ENCODE measurements at regions not wholly inside any gene's neighbourhood (a gene's known extent, or its start where the extent isn't known, plus 50 kb on each side); places are given as distances from the start of the nearest gene placed in this dataset.

DNA sequence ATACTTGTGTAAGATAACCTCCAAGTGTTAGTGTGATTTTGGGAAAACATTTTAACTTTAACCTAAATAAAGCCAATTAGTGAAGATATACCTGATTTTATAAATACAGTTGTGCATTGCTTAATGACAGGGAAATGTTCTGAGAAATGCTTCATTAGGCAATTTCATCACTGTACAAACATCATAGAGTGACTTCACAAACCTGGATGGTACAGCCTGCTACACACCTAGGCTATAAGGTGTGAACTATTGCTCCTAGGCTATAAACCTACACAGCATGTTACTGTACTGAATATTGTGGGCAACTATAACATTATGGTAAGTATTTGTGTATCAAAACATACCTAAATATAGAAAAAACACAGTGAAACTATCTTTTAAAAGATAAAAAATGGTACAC, 166.8 kb upstream of the TARS1 start:
- no peak for DNase-seq
- TF ChIP-seq, protein P1, sequence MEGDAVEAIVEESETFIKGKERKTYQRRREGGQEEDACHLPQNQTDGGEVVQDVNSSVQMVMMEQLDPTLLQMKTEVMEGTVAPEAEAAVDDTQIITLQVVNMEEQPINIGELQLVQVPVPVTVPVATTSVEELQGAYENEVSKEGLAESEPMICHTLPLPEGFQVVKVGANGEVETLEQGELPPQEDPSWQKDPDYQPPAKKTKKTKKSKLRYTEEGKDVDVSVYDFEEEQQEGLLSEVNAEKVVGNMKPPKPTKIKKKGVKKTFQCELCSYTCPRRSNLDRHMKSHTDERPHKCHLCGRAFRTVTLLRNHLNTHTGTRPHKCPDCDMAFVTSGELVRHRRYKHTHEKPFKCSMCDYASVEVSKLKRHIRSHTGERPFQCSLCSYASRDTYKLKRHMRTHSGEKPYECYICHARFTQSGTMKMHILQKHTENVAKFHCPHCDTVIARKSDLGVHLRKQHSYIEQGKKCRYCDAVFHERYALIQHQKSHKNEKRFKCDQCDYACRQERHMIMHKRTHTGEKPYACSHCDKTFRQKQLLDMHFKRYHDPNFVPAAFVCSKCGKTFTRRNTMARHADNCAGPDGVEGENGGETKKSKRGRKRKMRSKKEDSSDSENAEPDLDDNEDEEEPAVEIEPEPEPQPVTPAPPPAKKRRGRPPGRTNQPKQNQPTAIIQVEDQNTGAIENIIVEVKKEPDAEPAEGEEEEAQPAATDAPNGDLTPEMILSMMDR (IDR thresholded peaks at IDR 0.05), result no peak
- TF ChIP-seq POLR2A (IDR thresholded peaks at IDR 0.05), result no peak
- TF ChIP-seq EP300 (IDR thresholded peaks at IDR 0.05), result no peak
- no peaks in the 10 kb centered on the region for H3K9me3 ChIP-seq
- H3K27me3 ChIP-seq, result no peaks in the 10 kb centered on the region
- intact Hi-C loops (cut with DNase I), result no loop called here
- no peak overlapping the region for H3K27ac ChIP-seq
- H3K4me1 ChIP-seq (ENCODE audit: insufficient read depth), result peaks cover 6% of the 10 kb centered on the region
- H3K4me3 ChIP-seq, result no peak overlapping the region
- H3K36me3 ChIP-seq, result no peaks in the 10 kb centered on the region

DNA sequence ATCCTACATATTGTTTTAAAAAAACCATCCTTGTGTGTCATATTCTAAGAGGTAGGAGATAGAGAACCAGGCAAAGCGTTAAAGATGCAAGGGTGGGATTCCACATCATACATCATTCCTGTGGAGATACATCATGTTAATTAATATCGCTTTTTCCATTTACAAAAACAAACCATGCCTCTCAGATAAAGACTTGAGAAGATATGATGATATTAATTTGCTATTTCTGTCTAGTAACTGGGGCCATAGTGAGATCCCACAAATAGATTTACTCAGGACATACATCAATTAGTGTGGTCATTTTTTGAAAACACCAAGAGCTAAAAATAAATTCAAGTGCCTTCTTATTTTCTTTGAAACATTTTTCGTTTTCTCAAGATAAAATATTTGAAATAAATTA, 165.4 kb upstream of the TARS1 start:
- Histone ChIP-seq H3K27ac (no peak overlapping the region), H3K9me3 (no peaks in the 10 kb centered on the region), H3K27me3 (no peaks in the 10 kb centered on the region), H3K4me3 (no peak overlapping the region), H3K36me3 (no peaks in the 10 kb centered on the region), H3K4me1 (ENCODE audit: insufficient read depth) (peaks cover 6% of the 10 kb centered on the region)
- TF ChIP-seq, protein P1 (IDR thresholded peaks at IDR 0.05), result no peak
- TF ChIP-seq EP300 (IDR thresholded peaks at IDR 0.05) (no peak), POLR2A (IDR thresholded peaks at IDR 0.05) (no peak)
- intact Hi-C loops (cut with DNase I), result no loop called here
- no peak for DNase-seq
- WGBS, 3 donors, result 61 to 75% (median 61%) methylated on average over 3 of the region's 3 CpGs

DNA sequence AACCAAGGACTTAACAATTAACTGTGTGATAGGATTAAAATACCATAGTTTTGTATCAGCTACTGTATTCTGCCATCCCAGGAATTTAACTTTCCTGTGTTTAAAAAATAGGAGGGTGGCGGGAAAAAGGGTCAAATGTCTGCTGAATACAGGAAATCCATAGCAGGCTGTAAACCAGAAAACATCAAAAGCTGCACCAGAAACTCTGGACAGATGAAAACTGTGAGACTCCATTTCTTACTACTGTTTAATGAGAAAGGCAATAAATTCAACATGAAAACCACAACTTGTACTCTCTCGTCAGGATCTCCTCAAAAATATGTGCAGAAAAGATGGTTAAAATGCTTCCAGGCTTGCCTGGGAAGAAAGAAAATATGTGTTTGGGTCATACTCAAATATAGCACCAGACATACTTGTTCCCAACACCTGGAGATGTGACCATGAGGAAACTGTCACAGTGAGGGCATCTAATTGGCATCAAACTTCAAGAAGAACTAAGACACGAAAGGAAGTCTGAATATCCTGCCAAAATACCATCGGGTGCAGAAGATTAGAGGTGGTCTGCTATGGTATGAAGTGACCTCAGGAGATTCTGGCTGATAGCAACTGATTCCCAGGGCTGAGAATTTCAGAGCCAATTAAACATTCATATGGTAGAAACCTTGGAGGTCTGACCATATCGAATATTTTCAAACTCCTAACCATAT, 164.7 kb upstream of the TARS1 start:
- TF ChIP-seq POLR2A (IDR thresholded peaks at IDR 0.05), result no peak
- TF ChIP-seq, protein P1 (IDR thresholded peaks at IDR 0.05), result no peak
- no peak for TF ChIP-seq EP300 (IDR thresholded peaks at IDR 0.05)
- H3K4me1 ChIP-seq (ENCODE audit: insufficient read depth), result peaks cover 6% of the 10 kb centered on the region
- H3K4me3 ChIP-seq, result no peak overlapping the region
- no peaks in the 10 kb centered on the region for H3K36me3 ChIP-seq
- 34 to 42% (median 37%) methylated on average over 5 of the region's 5 CpGs for WGBS, 3 donors
- intact Hi-C loops (cut with DNase I), result no loop called here
- DNase-seq, result no peak
- H3K27me3 ChIP-seq, result no peaks in the 10 kb centered on the region
- no peak overlapping the region for H3K27ac ChIP-seq
- no peaks in the 10 kb centered on the region for H3K9me3 ChIP-seq

DNA sequence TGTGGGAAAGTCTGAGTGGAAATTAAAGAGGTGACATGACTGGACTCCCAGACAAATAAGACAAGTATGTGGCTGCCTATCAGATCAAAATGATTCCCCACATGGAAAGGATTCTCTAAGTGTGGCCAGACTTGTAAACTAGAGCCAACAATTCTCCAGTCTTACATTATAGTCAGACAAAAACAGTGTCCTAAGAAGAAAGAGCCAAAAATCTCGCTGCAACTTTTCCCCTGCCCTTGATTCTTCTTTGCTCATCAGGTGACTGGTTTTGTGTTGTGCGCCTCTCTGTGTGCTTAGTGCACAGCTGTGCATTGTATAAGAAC, 164.2 kb upstream of the TARS1 start:
- intact Hi-C loops (cut with DNase I), result no loop called here
- TF ChIP-seq POLR2A (IDR thresholded peaks at IDR 0.05), result no peak
- TF ChIP-seq, protein P1 (IDR thresholded peaks at IDR 0.05), result no peak
- TF ChIP-seq EP300 (IDR thresholded peaks at IDR 0.05), result no peak
- WGBS, 3 donors, result 52 to 64% (median 55%) methylated on average over 2 of the region's 2 CpGs
- DNase-seq, result no peak
- Histone ChIP-seq H3K4me1 (ENCODE audit: insufficient read depth) (peaks cover 6% of the 10 kb centered on the region), H3K4me3 (no peak overlapping the region), H3K36me3 (no peaks in the 10 kb centered on the region), H3K27me3 (no peaks in the 10 kb centered on the region), H3K27ac (no peak overlapping the region), H3K9me3 (no peaks in the 10 kb centered on the region)

Data from ovary (tissue), 7 donors.